H9 (cell line): ENCODE measurements at regions not wholly inside any gene's neighbourhood (a gene's known extent, or its start where the extent isn't known, plus 50 kb on each side); places are given as distances from the start of the nearest gene placed in this dataset.

ENCODE experiments used
- DNase-seq: peaks from one replicate; pipeline ENCODE4 v3.0.0-alpha.2; 2017
- H2AFZ ChIP-seq: one replicate; pipeline ENCODE4 v1.6.1; 2013; ENCODE audit warnings: mild to moderate bottlenecking, low read length, control low read depth, moderate library complexity
- H2AK5ac ChIP-seq: 2 replicates; pipeline ENCODE4 v1.6.1; 2013; ENCODE audit warnings: low read length, control low read depth, mixed read lengths; ENCODE audit not compliant: insufficient read length
- H2BK120ac ChIP-seq: one replicate; pipeline ENCODE4 v1.6.1; 2013; ENCODE audit warnings: low read depth, mild to moderate bottlenecking, low read length, control low read depth, inconsistent platforms; ENCODE audit not compliant: poor library complexity, severe bottlenecking
- H2BK12ac ChIP-seq: 2 replicates; pipeline ENCODE4 v1.6.1; 2013; ENCODE audit warnings: low read length, control low read depth, mixed read lengths, low read depth; ENCODE audit not compliant: insufficient read length
- H2BK15ac ChIP-seq: 2 replicates; pipeline ENCODE4 v1.6.1; 2013; ENCODE audit warnings: low read depth, low read length, control low read depth
- H2BK20ac ChIP-seq: one replicate; pipeline ENCODE4 v1.6.1; 2013; ENCODE audit warnings: low read depth, mild to moderate bottlenecking, low read length, control low read depth, inconsistent platforms; ENCODE audit not compliant: poor library complexity, severe bottlenecking
- H2BK5ac ChIP-seq: 2 replicates; pipeline ENCODE4 v1.6.1; 2013; ENCODE audit warnings: low read length, control low read depth, mixed read lengths; ENCODE audit not compliant: insufficient read length
- H3K14ac ChIP-seq: 2 replicates; pipeline ENCODE4 v1.6.1; 2013; ENCODE audit warnings: low read length, control low read depth; ENCODE audit not compliant: insufficient read depth
- H3K18ac ChIP-seq: 2 replicates; pipeline ENCODE4 v1.6.1; 2013; ENCODE audit warnings: low read depth, mild to moderate bottlenecking, mixed read lengths, low read length, control low read depth; ENCODE audit not compliant: insufficient read length
- H3K23ac ChIP-seq: 2 replicates; pipeline ENCODE4 v1.6.1; 2013; ENCODE audit warnings: low read length, control low read depth, mixed read lengths, low read depth; ENCODE audit not compliant: insufficient read length
- H3K23me2 ChIP-seq: 2 replicates; pipeline ENCODE4 v1.6.1; 2013; ENCODE audit warnings: low read depth, mild to moderate bottlenecking, mixed read lengths, low read length, control low read depth; ENCODE audit not compliant: insufficient read length, poor library complexity, severe bottlenecking
- H3K27ac ChIP-seq: 2 replicates; pipeline ENCODE4 v1.5.1; 2013; ENCODE audit warnings: low read length, control low read depth, mixed read lengths, low read depth; ENCODE audit not compliant: insufficient read length
- H3K27me3 ChIP-seq: 2 replicates; pipeline ENCODE4 v1.6.1; 2013; ENCODE audit warnings: low read length, control low read depth, inconsistent platforms; ENCODE audit not compliant: insufficient read depth
- H3K4ac ChIP-seq: 2 replicates; pipeline ENCODE4 v1.6.1; 2013; ENCODE audit warnings: low read depth, mild to moderate bottlenecking, control low read depth, inconsistent platforms, low read length, moderate library complexity
- H3K4me1 ChIP-seq: 2 replicates; pipeline ENCODE4 v1.6.1; 2013; ENCODE audit warnings: low read length, control low read depth, inconsistent platforms; ENCODE audit not compliant: insufficient read depth
- H3K4me2 ChIP-seq: 2 replicates; pipeline ENCODE4 v1.6.1; 2013; ENCODE audit warnings: low read length, control low read depth, mixed read lengths; ENCODE audit not compliant: insufficient read length, insufficient read depth
- H3K56ac ChIP-seq: 2 replicates; pipeline ENCODE4 v1.6.1; 2013; ENCODE audit warnings: low read depth, mild to moderate bottlenecking, mixed read lengths, low read length, control low read depth; ENCODE audit not compliant: insufficient read length
- H3K79me1 ChIP-seq: 2 replicates; pipeline ENCODE4 v1.6.1; 2013; ENCODE audit warnings: low read depth, mild to moderate bottlenecking, moderate library complexity, low read length, control low read depth, inconsistent platforms; ENCODE audit not compliant: insufficient read depth, poor library complexity, severe bottlenecking
- H3K79me2 ChIP-seq: 2 replicates; pipeline ENCODE4 v1.6.1; 2013; ENCODE audit warnings: low read length, control low read depth, inconsistent platforms; ENCODE audit not compliant: insufficient read depth
- H3K9ac ChIP-seq: 2 replicates; pipeline ENCODE4 v1.6.1; 2013; ENCODE audit warnings: low read length, control low read depth, mixed read lengths; ENCODE audit not compliant: insufficient read length; ENCODE audit errors: extremely low read depth
- H3K9me3 ChIP-seq: one replicate; pipeline ENCODE4 v1.6.1; 2013; ENCODE audit warnings: low read depth, low read length, inconsistent platforms; ENCODE audit not compliant: control insufficient read depth
- H3T11ph ChIP-seq: one replicate; pipeline ENCODE4 v1.6.1; 2013; ENCODE audit warnings: mild to moderate bottlenecking, low read length, control low read depth, inconsistent platforms
- H4K20me1 ChIP-seq: one replicate; pipeline ENCODE4 v1.6.1; 2013; ENCODE audit not compliant: control insufficient read depth, insufficient read length, insufficient read depth
- H4K5ac ChIP-seq: 2 replicates; pipeline ENCODE4 v1.6.1; 2013; ENCODE audit warnings: low read depth, mild to moderate bottlenecking, mixed read lengths, low read length, control low read depth; ENCODE audit not compliant: insufficient read length
- H4K8ac ChIP-seq: replicated peaks from 2 replicates; pipeline ENCODE4 v1.6.1; 2013; ENCODE audit warnings: low read length, control low read depth, mixed read lengths, low read depth; ENCODE audit not compliant: insufficient read length
- H4K91ac ChIP-seq: 2 replicates; pipeline ENCODE4 v1.6.1; 2013; ENCODE audit warnings: low read depth, mild to moderate bottlenecking, moderate library complexity, mixed read lengths, low read length, control low read depth; ENCODE audit not compliant: insufficient read length
- H3K27ac Mint-ChIP-seq, 3 experiments: 2 replicates in 2 of 3; 3 replicates in 1 of 3; pipeline ENCODE4 v1.8.0; 2020 to 2021; ENCODE audit warnings: mixed read lengths in 3 of 3, mild to moderate bottlenecking in 1 of 3, moderate library complexity in 1 of 3
- H3K27me3 Mint-ChIP-seq: 2 replicates; pipeline ENCODE4 v1.8.0; 2021; ENCODE audit warnings: low read depth, mild to moderate bottlenecking, moderate library complexity, mixed read lengths
- H3K36me3 Mint-ChIP-seq, 3 experiments: 2 replicates in 2 of 3; 3 replicates in 1 of 3; pipeline ENCODE4 v1.8.0; 2020 to 2021; ENCODE audit warnings: low read depth in 3 of 3, mixed read lengths in 3 of 3; ENCODE audit not compliant: insufficient read depth in 1 of 3
- H3K4me1 Mint-ChIP-seq, 2 experiments: 2 replicates each; pipeline ENCODE4 v1.8.0; 2020; ENCODE audit warnings: mixed read lengths in 2 of 2
- H3K4me3 Mint-ChIP-seq, 2 experiments: 2 replicates in 1 of 2; 3 replicates in 1 of 2; pipeline ENCODE4 v1.8.0; 2020 to 2021; ENCODE audit warnings: mild to moderate bottlenecking in 2 of 2, mixed read lengths in 2 of 2, moderate library complexity in 1 of 2
- H3K9me3 Mint-ChIP-seq, 2 experiments: 2 replicates in 1 of 2; 3 replicates in 1 of 2; pipeline ENCODE4 v1.8.0; 2020; ENCODE audit warnings: mild to moderate bottlenecking in 2 of 2, mixed read lengths in 2 of 2, moderate library complexity in 1 of 2
- TF ChIP-seq, protein P1 (sequence below): fragments of 200-600 bp; sonication (generic); conservative IDR thresholded peaks from 3 replicates; pipeline ENCODE4 v1.8.0; 2021; ENCODE audit warnings: antibody characterized with exemption, mild to moderate bottlenecking

DNA sequence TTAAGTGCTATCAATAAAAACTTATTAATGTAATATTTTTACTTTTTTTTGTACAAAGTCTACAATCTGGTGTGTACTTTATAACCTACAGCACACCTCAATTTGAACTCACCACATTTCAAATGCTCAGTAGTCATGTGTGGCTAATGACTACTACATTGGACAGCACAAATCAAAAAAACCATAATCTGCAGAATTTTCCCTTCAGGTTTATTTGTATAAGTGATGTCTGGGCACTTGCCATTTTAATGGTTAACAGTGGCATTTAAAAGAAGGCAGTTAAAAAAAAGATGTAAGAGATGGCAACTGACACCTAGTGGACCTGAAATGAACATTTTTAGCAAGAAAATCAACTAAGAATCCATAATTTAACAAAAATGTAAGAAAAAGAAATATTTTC lies 124.6 kb upstream of the NRBF2 start:
- Histone ChIP-seq H3K9ac (no peak overlapping the region), H3K4ac (no peak overlapping the region), H2BK15ac (no peak overlapping the region), H2BK12ac (no peak overlapping the region), H3K56ac (no peak overlapping the region), H2BK120ac (no peak overlapping the region), H3K23ac (no peak overlapping the region), H4K91ac (no peak overlapping the region), H2BK5ac (no peak overlapping the region), H3K79me1 (no peaks in the 10 kb centered on the region), H2AFZ (no peak overlapping the region), H2BK20ac (no peak overlapping the region), H3T11ph (no peak overlapping the region), H2AK5ac (no peak overlapping the region), H4K5ac (no peak overlapping the region), H3K27ac (no peak overlapping the region), H3K27me3 (no peaks in the 10 kb centered on the region), H3K18ac (no peak overlapping the region), H3K4me2 (no peak overlapping the region), H3K23me2 (no peaks in the 10 kb centered on the region), H3K14ac (no peak overlapping the region), H4K8ac (no peak overlapping the region), H3K4me1 (no peaks in the 10 kb centered on the region), H4K20me1 (no peaks in the 10 kb centered on the region), H3K79me2 (no peaks in the 10 kb centered on the region), H3K9me3 (no peaks in the 10 kb centered on the region)
- TF ChIP-seq, protein P1, sequence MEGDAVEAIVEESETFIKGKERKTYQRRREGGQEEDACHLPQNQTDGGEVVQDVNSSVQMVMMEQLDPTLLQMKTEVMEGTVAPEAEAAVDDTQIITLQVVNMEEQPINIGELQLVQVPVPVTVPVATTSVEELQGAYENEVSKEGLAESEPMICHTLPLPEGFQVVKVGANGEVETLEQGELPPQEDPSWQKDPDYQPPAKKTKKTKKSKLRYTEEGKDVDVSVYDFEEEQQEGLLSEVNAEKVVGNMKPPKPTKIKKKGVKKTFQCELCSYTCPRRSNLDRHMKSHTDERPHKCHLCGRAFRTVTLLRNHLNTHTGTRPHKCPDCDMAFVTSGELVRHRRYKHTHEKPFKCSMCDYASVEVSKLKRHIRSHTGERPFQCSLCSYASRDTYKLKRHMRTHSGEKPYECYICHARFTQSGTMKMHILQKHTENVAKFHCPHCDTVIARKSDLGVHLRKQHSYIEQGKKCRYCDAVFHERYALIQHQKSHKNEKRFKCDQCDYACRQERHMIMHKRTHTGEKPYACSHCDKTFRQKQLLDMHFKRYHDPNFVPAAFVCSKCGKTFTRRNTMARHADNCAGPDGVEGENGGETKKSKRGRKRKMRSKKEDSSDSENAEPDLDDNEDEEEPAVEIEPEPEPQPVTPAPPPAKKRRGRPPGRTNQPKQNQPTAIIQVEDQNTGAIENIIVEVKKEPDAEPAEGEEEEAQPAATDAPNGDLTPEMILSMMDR: no peak
- no peak overlapping the region for H3K4me3 Mint-ChIP-seq
- no peaks in the 10 kb centered on the region for H3K27me3 Mint-ChIP-seq
- no peaks in the 10 kb centered on the region for H3K36me3 Mint-ChIP-seq
- peaks cover 8% of the 10 kb centered on the region in 2 experiments for H3K4me1 Mint-ChIP-seq
- no peaks in the 10 kb centered on the region for H3K9me3 Mint-ChIP-seq
- no peak for DNase-seq
- H3K27ac Mint-ChIP-seq: no peak overlapping the region
